Stimulated activated CD8-positive, alpha-beta memory T cell treated with anti-CD3 and anti-CD28 coated beads, Interleukin-7, amount 100 ng/mL, for 48 hours (primary cell): ENCODE measurements at regions not wholly inside any gene's neighbourhood (a gene's known extent, or its start where the extent isn't known, plus 50 kb on each side); places are given as distances from the start of the nearest gene placed in this dataset.
"Not testable (repeated sequence)": the region's sequence is repeated elsewhere in the genome, so short reads cannot be mapped to it uniquely, and the experiment has no call there.

ENCODE experiments used
- DNase-seq, 2 donors: peaks; one replicate each; pipeline ENCODE4 v3.0.0-alpha.2; 2020; ENCODE audit warnings: low read depth in 1 of 2; ENCODE audit errors: extremely low read depth in 1 of 2

GRCh38 chr14:103230658-103231334 lies 103.2 kb upstream of the EIF5 start:
- no peak for DNase-seq

- no peak for DNase-seq
Observed at GRCh38 chr14:103231376-103232019, 102.5 kb upstream of the EIF5 start.

- no peak for DNase-seq
Observed at GRCh38 chr14:103232031-103232808, 101.8 kb upstream of the EIF5 start.

GRCh38 chr14:103232831-103233319 lies 101.2 kb upstream of the EIF5 start:
- no peak for DNase-seq

GRCh38 chr14:103233328-103233727 lies 100.7 kb upstream of the EIF5 start:
- DNase-seq = no peak

GRCh38 chr14:103234826-103235225 lies 99.2 kb upstream of the EIF5 start:
- not testable (repeated sequence) for DNase-seq

- DNase-seq = not testable (repeated sequence)
Observed at GRCh38 chr14:103235506-103235905, 98.5 kb upstream of the EIF5 start.

- no peak for DNase-seq
Observed at GRCh38 chr14:103239751-103240150, 94.3 kb upstream of the EIF5 start.

- DNase-seq = no peak
Observed at GRCh38 chr14:103241531-103241930, 92.5 kb upstream of the EIF5 start.

GRCh38 chr14:103243764-103244737 lies 90.0 kb upstream of the EIF5 start:
- DNase-seq = no peak

- DNase-seq = not testable (repeated sequence)
Observed at GRCh38 chr14:103245624-103246031, 88.4 kb upstream of the EIF5 start.

- no peak for DNase-seq
Observed at GRCh38 chr14:103246070-103246469, 88.0 kb upstream of the EIF5 start.

- no peak for DNase-seq
Observed at GRCh38 chr14:103247169-103247606, 86.8 kb upstream of the EIF5 start.

GRCh38 chr14:103250181-103250580 lies 83.9 kb upstream of the EIF5 start:
- no peak for DNase-seq

- no peak for DNase-seq
Observed at GRCh38 chr14:103250874-103251273, 83.2 kb upstream of the EIF5 start.

- DNase-seq = no peak
Observed at GRCh38 chr14:103255555-103255954, 78.5 kb upstream of the EIF5 start.

- DNase-seq = no peak
Observed at GRCh38 chr14:103256406-103256805, 77.6 kb upstream of the EIF5 start.

GRCh38 chr14:103257211-103257962 lies 76.7 kb upstream of the EIF5 start:
- DNase-seq = no peak

GRCh38 chr14:103258211-103258610 lies 75.8 kb upstream of the EIF5 start:
- no peak for DNase-seq

GRCh38 chr14:103259184-103259583 lies 74.9 kb upstream of the EIF5 start:
- no peak for DNase-seq
